Liver (tissue), 8 donors: ENCODE measurements at regions not wholly inside any gene's neighbourhood (a gene's known extent, or its start where the extent isn't known, plus 50 kb on each side); places are given as distances from the start of the nearest gene placed in this dataset.

Experiments used
- DNase-seq: peaks from one replicate; pipeline ENCODE4 v3.0.0-alpha.2; 2017; ENCODE audit warnings: low spot score
- H3K27ac ChIP-seq, 2 donors: one replicate each; pipeline ENCODE4 v1.7.0; 2013; ENCODE audit warnings: inconsistent platforms in 2 of 2, low read length in 2 of 2, control low read depth in 1 of 2, low read depth in 1 of 2, mild to moderate bottlenecking in 1 of 2
- H3K27me3 ChIP-seq, 4 donors: one replicate each; pipeline versions ENCODE4 v1.6.1 to v1.7.0; 2013; ENCODE audit warnings: low read length in 3 of 4, inconsistent platforms in 1 of 4, mild to moderate bottlenecking in 1 of 4, moderate library complexity in 1 of 4; ENCODE audit not compliant: control insufficient read depth in 4 of 4, insufficient read depth in 4 of 4
- H3K36me3 ChIP-seq, 4 donors: one replicate each; pipeline versions ENCODE4 v1.6.1 to v1.7.0; 2013; ENCODE audit warnings: low read length in 3 of 4, mild to moderate bottlenecking in 3 of 4, low read depth in 1 of 4, moderate library complexity in 1 of 4; ENCODE audit not compliant: control insufficient read depth in 4 of 4, insufficient read depth in 3 of 4
- H3K4me1 ChIP-seq, 4 donors: one replicate each; pipeline versions ENCODE4 v1.6.1 to v1.7.0; 2013; ENCODE audit warnings: low read length in 3 of 4, mild to moderate bottlenecking in 3 of 4, moderate library complexity in 1 of 4; ENCODE audit not compliant: control insufficient read depth in 4 of 4, insufficient read depth in 4 of 4
- H3K4me3 ChIP-seq, 3 donors: one replicate each; pipeline versions ENCODE4 v1.6.1 to v1.7.0; 2013; ENCODE audit warnings: low read length in 3 of 3, control low read depth in 1 of 3, low read depth in 1 of 3, mild to moderate bottlenecking in 1 of 3
- H3K9ac ChIP-seq, 2 donors: one replicate each; pipeline ENCODE4 v1.7.0; 2013; ENCODE audit warnings: low read length in 2 of 2, mild to moderate bottlenecking in 2 of 2, moderate library complexity in 2 of 2, control low read depth in 1 of 2, low read depth in 1 of 2
- H3K9me3 ChIP-seq, 4 donors: one replicate each; pipeline versions ENCODE4 v1.6.1 to v1.7.0; 2013; ENCODE audit warnings: low read length in 3 of 4; ENCODE audit not compliant: control insufficient read depth in 4 of 4
- ATF3 ChIP-seq: IDR thresholded peaks from 2 replicates; pipeline ENCODE4 v1.6.1; 2016; ENCODE audit warnings: antibody characterized with exemption
- CTCF ChIP-seq: fragments of 150-350 bp; IDR thresholded peaks from 2 replicates; pipeline ENCODE4 v1.5.1; 2017; ENCODE audit warnings: improper control_type of control experiment, low read depth, low read length; ENCODE audit not compliant: missing input control
- EGR1 ChIP-seq, 2 donors: IDR thresholded peaks; 2 replicates each; pipeline ENCODE4 v1.6.1; 2016 to 2018; ENCODE audit warnings: antibody characterized with exemption in 2 of 2, low read depth in 2 of 2
- FOXA1 ChIP-seq: IDR thresholded peaks from 2 replicates; pipeline ENCODE4 v1.6.1; 2016; ENCODE audit warnings: antibody characterized with exemption
- FOXA2 ChIP-seq: IDR thresholded peaks from 2 replicates; pipeline ENCODE4 v1.6.1; 2016; ENCODE audit warnings: antibody characterized with exemption
- GABPA ChIP-seq, 2 donors: IDR thresholded peaks in 1 of 2; conservative IDR thresholded peaks in 1 of 2; 2 replicates each; pipeline ENCODE4 v1.6.1; 2016; ENCODE audit warnings: antibody characterized with exemption in 2 of 2, mild to moderate bottlenecking in 1 of 2, moderate library complexity in 1 of 2
- HNF4A ChIP-seq, 2 donors: conservative IDR thresholded peaks; 2 replicates each; pipeline ENCODE4 v1.6.1; 2016; ENCODE audit warnings: antibody characterized with exemption in 2 of 2, mild to moderate bottlenecking in 2 of 2
- HNF4G ChIP-seq: IDR thresholded peaks from 2 replicates; pipeline ENCODE4 v1.6.1; 2016; ENCODE audit warnings: antibody characterized with exemption
- JUND ChIP-seq, 2 donors: IDR thresholded peaks; 2 replicates each; pipeline ENCODE4 v1.6.1; 2016; ENCODE audit warnings: antibody characterized with exemption in 2 of 2
- MAX ChIP-seq: IDR thresholded peaks from 2 replicates; pipeline ENCODE4 v1.6.1; 2016; ENCODE audit warnings: antibody characterized with exemption
- NR2F2 ChIP-seq: IDR thresholded peaks from 2 replicates; pipeline ENCODE4 v1.6.1; 2016; ENCODE audit warnings: antibody characterized with exemption
- RAD21 ChIP-seq, 2 donors: IDR thresholded peaks; 2 replicates each; pipeline ENCODE4 v1.6.1; 2016; ENCODE audit warnings: antibody characterized with exemption in 2 of 2, mild to moderate bottlenecking in 2 of 2
- RXRA ChIP-seq, 2 donors: IDR thresholded peaks; 2 replicates each; pipeline ENCODE4 v1.6.1; 2017 to 2018; ENCODE audit warnings: antibody characterized with exemption in 2 of 2, mild to moderate bottlenecking in 1 of 2
- TAF1 ChIP-seq: conservative IDR thresholded peaks from 2 replicates; pipeline ENCODE4 v1.6.1; 2016; ENCODE audit warnings: antibody characterized with exemption, mild to moderate bottlenecking
- YY1 ChIP-seq: IDR thresholded peaks from 2 replicates; pipeline ENCODE4 v1.6.1; 2016; ENCODE audit warnings: antibody characterized with exemption, mild to moderate bottlenecking
- WGBS: extraction: QIAGEN DNeasy Blood & Tissue Kit; methylation state at CpG from one replicate; pipeline ENCODE4 v1.1.7; 2013; 5-methylcytosine and 5-hydroxymethylcytosine counted together
- donor health status: healthy.
- donor health status: healthy.
- donor health status: healthy.
- donor health status: healthy.
- donor health status: healthy.

GRCh38 chr15:39444735-39445470 lies 136.0 kb upstream of the THBS1 start:
- no peak for DNase-seq

GRCh38 chr15:39445931-39446330 lies 134.9 kb upstream of the THBS1 start:
- 93% methylated on average over 2 of the region's 2 CpGs for WGBS
- DNase-seq = no peak
- no peak overlapping the region for H3K4me3 ChIP-seq

More at GRCh38 chr15:39444735-39445470, 136.0 kb upstream of the THBS1 start:
- H3K4me3 ChIP-seq = no peak overlapping the region
- H3K4me1 ChIP-seq = no peaks in the 10 kb centered on the region
- no peaks in the 10 kb centered on the region for H3K36me3 ChIP-seq
- no peak overlapping the region for H3K27ac ChIP-seq
- H3K9ac ChIP-seq = no peak overlapping the region
- WGBS = 71% methylated on average over 11 of the region's 11 CpGs
- no peaks in the 10 kb centered on the region for H3K27me3 ChIP-seq
- no peaks in the 10 kb centered on the region for H3K9me3 ChIP-seq
- TF ChIP-seq HNF4G (no peak), FOXA2 (no peak), EGR1 (IDR thresholded peaks at IDR 0.05; ENCODE audit: low read depth in 2 of 2) (no peak), MAX (no peak), HNF4A (conservative IDR thresholded peaks at IDR 0.05) (no peak), NR2F2 (no peak), RXRA (IDR thresholded peaks at IDR 0.05) (no peak), TAF1 (no peak)

GRCh38 chr15:39447346-39447745 lies 133.5 kb upstream of the THBS1 start:
- Histone ChIP-seq H3K4me1 (no peaks in the 10 kb centered on the region), H3K27ac (no peak overlapping the region), H3K9me3 (no peaks in the 10 kb centered on the region), H3K4me3 (no peak overlapping the region), H3K9ac (no peak overlapping the region), H3K27me3 (no peaks in the 10 kb centered on the region), H3K36me3 (no peaks in the 10 kb centered on the region)
- TF ChIP-seq FOXA2 = no peak
- no peak for TF ChIP-seq CTCF
- TF ChIP-seq GABPA (IDR thresholded peaks at IDR 0.05 in 1 of 2, conservative IDR thresholded peaks at IDR 0.05 in 1 of 2) = no peak
- no peak for TF ChIP-seq HNF4A (conservative IDR thresholded peaks at IDR 0.05)
- no peak for TF ChIP-seq RXRA (IDR thresholded peaks at IDR 0.05)
- TF ChIP-seq NR2F2 = no peak
- TF ChIP-seq ATF3 = no peak
- no peak for TF ChIP-seq TAF1
- no peak for TF ChIP-seq FOXA1
- no peak for TF ChIP-seq EGR1 (IDR thresholded peaks at IDR 0.05; ENCODE audit: low read depth in 2 of 2)
- DNase-seq = no peak
- 97% methylated on average over 2 of the region's 2 CpGs for WGBS

More at GRCh38 chr15:39445931-39446330, 134.9 kb upstream of the THBS1 start:
- Histone ChIP-seq H3K36me3 (no peaks in the 10 kb centered on the region), H3K9ac (no peak overlapping the region), H3K9me3 (no peaks in the 10 kb centered on the region), H3K27ac (no peak overlapping the region), H3K27me3 (no peaks in the 10 kb centered on the region), H3K4me1 (no peaks in the 10 kb centered on the region)
- TF ChIP-seq GABPA (IDR thresholded peaks at IDR 0.05 in 1 of 2, conservative IDR thresholded peaks at IDR 0.05 in 1 of 2) (no peak), FOXA2 (no peak), JUND (IDR thresholded peaks at IDR 0.05) (no peak), RAD21 (IDR thresholded peaks at IDR 0.05) (no peak), YY1 (no peak), FOXA1 (no peak), ATF3 (no peak), HNF4A (conservative IDR thresholded peaks at IDR 0.05) (no peak)
